ENCODE measurements at regions not wholly inside any gene's neighbourhood (a gene's known extent, or its start where the extent isn't known, plus 50 kb on each side); places are given as distances from the start of the nearest gene placed in this dataset.

DNA sequence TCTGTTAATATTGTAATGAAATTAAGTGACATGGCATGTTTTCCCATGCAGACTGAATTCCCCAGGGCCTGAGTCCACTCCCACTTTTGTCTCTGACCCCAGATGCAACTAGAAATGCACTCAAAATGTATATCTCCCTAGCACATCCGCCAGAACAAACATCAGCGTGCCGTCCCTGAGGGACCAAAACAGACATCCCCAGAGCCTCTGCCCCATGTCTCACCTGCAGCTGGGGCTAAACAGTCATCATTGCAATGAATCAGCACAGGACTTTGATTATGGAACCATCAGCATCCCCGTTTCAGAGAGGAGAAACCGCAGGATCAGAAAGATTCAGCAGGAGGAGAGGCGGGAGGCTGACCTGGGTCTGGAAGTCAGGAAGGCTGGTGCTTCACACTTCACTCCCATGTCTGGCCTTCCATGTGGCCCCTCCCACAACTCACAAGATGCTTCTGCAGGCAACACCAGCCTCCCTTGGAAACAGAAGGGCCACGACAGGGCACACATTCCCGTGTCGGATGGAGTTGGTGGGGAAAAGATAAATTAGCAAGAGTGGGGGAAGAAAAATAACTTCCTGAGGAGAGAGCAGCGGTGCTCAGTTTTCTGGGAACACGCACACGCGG lies 130.6 kb upstream of the VSTM2B start:
- no peak for DNase-seq (ENCODE audit: low read depth in 2 of 3, low spot score in 2 of 3)

DNA sequence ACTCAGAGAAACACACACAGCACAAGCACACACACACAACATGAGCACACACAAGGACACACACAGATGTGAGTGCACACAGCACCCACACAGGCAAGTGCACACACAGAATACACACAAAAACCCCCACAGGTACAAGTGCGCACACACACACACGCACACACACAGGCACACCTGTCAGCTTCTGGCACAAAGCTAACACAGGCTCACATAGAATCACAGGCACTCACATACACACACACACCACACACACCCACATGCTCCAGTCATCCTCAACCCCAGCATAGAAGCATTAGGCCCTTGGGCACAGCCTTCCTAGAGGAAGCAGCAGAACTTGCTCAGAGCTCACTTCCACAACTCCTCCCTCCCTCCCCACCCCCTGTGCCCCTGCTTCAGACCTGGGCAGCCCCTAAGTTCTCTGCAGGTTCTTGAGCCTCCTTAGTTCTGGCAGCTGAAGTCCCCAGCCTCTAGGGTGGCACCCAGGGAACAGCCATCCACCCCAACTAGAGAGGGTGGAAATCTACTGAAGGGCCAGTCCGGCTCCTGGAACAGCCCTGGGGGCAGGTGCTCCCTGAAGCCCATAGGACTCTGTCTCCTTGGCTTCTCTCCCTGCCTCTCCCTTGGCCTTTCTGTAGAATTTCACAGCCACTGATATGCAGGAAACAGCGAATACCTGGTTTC lies 129.9 kb upstream of the VSTM2B start:
- no peak for DNase-seq (ENCODE audit: low read depth in 2 of 3, low spot score in 2 of 3)

GRCh38 chr19:29396925-29397324 lies 128.9 kb upstream of the VSTM2B start:
- DNase-seq (ENCODE audit: low read depth in 2 of 3, low spot score in 2 of 3): no peak

DNA sequence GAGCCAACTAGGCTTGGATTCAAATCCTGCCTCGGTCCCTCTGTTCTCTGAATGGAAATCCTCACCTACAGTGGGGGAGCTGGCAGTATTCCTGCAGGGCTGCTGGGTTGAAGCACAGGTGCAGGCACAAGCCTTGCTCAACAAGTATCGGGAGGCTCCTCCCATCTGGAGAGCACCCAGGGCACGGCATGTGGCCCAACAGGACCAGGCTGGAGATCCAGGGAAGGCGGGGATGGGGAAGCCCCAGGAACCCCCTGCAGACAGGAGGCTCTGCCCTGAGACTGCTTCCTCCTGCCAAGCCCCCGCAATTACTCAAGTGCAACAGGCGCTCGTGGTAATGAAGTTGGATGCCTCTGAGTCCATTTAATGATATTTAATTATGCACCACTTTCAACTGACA lies 128.0 kb upstream of the VSTM2B start:
- no peak for DNase-seq (ENCODE audit: low read depth in 2 of 3, low spot score in 2 of 3)

- DNase-seq (ENCODE audit: low read depth in 2 of 3, low spot score in 2 of 3): no peak
Measured at GRCh38 chr19:29399804-29400203, 126.0 kb upstream of the VSTM2B start.

- DNase-seq (ENCODE audit: low read depth in 2 of 3, low spot score in 2 of 3): no peak
Measured at GRCh38 chr19:29400917-29401711, 124.7 kb upstream of the VSTM2B start.

DNA sequence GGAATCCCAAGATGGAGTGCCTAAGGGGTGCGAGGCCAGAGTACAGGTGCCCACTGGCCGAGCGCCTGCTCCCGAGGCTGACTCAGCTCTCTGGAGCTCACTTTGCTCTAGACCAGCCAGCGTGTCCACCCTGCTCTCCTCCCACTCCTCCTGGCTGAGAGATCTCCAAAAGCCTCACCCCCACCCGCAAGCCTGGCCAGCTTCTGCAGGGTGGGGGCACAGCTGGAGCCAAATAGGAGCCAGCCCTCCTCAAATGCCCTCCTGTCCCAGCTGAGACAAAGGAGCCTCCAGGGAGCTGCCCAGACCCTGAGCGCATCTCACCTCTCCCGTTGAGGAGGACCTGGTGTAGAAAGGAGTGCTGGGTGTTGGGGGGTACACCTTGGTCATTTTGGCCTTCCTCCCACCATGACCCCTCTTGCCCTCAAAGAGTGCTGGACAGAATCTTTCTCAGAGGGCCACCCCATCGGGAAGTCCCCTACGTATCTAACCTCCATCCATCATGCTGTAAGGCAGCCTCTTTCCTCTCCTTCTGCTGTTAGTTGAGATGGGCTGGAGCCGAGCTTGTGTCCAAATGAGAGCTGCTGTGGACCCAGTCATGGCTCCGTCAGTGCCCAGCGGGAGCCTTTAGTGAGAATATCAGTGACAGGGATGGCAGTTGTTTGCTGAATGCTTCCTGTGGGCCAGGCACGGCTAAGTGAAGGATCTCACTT lies 123.9 kb upstream of the VSTM2B start:
- no peak for DNase-seq (ENCODE audit: low read depth in 2 of 3, low spot score in 2 of 3)

- DNase-seq (ENCODE audit: low read depth in 2 of 3, low spot score in 2 of 3): no peak
Measured at GRCh38 chr19:29402563-29402962, 123.2 kb upstream of the VSTM2B start.

GRCh38 chr19:29404015-29404414 lies 121.8 kb upstream of the VSTM2B start:
- no peak for DNase-seq (ENCODE audit: low read depth in 2 of 3, low spot score in 2 of 3)

- no peak for DNase-seq (ENCODE audit: low read depth in 2 of 3, low spot score in 2 of 3)
Measured at GRCh38 chr19:29404951-29405727, 120.7 kb upstream of the VSTM2B start.

DNA sequence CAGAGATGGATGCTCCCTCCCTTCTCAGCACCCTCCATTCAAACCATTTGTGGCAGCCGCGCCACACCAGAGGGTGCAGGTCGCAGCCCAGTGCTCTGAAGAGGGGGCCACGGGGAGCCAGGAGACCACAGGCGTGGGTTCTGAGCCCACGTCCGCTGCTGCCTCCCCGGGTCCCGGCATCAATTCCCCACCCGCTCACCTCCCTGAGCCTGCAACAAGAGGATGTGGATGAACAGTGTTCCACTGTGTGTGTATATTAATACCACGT lies 120.1 kb upstream of the VSTM2B start:
- no peak for DNase-seq (ENCODE audit: low read depth in 2 of 3, low spot score in 2 of 3)

DNA sequence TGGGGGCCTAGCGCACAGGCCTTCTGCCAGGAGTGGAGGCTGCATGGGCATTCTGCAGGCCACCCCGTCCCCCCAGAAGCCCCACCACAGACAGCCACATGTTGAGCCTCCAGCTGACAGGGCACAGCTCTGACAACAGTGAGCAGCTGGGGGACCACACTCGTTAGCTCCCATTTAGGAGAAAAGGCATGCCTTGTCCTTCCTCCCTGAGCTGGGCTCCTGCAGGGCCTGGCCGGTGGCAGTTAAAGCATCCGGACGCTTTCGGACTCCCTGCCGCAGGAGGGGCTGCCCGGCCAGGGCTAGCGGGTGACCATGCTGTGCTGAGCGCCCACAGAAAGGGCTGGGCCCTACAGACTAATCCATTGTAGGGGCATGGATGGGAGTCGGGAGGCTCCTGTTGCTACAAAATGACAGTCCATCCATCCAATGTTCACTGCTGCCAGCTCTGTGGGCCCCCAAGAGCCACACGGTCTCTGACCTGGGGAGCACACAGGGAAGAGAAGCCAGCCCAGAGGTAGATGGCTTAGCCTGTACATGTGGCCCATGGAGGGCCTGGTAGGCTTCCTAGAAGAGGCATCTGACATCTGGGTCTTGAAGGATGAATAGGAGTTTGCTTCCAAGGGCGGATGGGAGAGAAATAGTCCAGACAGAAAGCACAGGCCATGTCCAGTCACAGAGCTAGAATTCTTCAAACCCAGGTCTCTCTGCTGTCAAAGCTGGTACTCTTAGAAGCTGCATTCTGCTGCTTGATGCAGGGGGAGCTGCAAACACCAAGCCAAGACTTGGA lies 116.5 kb upstream of the VSTM2B start:
- no peak for DNase-seq (ENCODE audit: low read depth in 2 of 3, low spot score in 2 of 3)

- DNase-seq (ENCODE audit: low read depth in 2 of 3, low spot score in 2 of 3): no peak
Measured at GRCh38 chr19:29410601-29411000, 115.2 kb upstream of the VSTM2B start.

DNA sequence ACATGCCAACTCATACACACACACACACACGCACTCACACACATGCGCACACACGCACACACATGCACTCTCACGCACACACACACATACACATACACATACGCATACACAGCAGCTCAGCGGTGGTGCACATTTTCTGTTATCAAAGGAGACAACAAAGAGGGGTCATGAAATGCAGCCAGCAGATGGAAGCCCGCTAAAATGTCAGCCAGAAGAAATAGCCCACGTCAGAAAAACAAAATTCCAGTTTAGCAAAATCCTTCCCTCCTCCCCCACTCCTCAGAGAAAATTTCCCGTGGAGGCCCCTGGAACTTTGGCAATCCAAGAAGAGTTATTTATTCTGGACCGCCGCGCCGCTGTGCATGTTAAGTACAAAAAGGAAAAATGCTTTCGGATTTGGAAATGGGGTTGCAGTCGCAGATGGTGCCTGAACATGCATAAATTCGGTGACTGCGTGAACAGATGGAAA lies 114.6 kb upstream of the VSTM2B start:
- no peak for DNase-seq (ENCODE audit: low read depth in 2 of 3, low spot score in 2 of 3)

GRCh38 chr19:29413435-29413834 lies 112.4 kb upstream of the VSTM2B start:
- no peak for DNase-seq (ENCODE audit: low read depth in 2 of 3, low spot score in 2 of 3)

DNA sequence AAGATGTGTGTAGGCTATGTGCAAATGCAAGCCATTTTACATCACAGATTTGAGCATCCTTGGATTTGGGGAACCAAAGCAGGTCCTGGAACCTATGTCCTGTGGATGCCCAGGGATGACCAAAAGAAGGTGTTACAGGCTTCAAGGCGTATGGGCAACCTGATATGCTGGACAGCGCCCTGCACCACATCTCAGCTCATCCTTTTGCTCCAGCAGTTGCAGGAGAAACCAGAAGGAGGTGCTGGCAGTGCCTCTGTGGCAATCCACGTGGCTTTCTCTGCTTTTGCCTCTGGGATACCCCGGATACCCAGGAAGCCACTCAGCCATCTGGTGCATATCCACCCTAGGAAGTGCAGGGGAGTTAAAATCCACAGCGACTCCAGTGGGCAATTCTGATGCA lies 110.3 kb upstream of the VSTM2B start:
- no peak for DNase-seq (ENCODE audit: low read depth in 2 of 3, low spot score in 2 of 3)

DNA sequence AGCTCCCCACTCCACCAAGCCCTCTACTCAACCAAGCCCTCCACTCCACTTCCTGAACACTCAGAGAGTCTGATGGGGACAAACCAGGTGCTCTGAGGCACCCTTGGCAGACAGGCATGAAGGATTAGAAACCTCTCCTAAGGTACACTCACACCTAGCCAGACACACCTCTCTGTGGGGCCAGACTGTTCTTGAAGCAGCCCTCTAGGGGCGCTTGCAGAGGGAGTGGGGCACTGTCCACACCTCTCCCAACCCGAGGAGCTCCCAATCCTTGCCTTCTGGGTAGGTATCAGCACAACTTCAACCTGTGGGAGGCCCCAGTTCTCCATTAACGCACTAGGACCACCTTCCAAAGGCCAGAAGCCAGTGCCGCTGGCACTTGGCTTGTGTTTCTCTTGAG lies 108.7 kb upstream of the VSTM2B start:
- DNase-seq (ENCODE audit: low read depth in 2 of 3, low spot score in 2 of 3): no peak

DNA sequence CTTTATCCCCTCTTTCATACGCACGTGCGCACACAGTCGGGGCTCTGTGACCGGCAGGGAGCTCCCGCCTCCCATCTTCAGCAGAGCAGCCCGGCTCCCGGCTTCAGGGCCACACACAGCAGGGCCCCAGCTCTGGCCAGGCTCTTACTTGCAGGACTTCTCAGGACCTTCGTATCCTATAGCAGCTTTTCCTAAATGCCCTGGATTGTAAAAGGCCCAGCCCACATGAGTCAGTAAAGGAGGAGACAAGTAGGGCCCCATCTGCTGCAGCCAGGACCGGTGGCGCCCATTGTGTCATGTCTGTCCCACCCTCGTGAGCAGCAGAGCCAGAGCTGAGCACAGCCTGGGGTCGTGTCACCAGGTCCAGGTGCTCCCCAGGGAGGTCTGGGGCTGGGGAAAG lies 107.6 kb upstream of the VSTM2B start:
- no peak for DNase-seq (ENCODE audit: low read depth in 2 of 3, low spot score in 2 of 3)

- DNase-seq (ENCODE audit: low read depth in 2 of 3, low spot score in 2 of 3): no peak
Measured at GRCh38 chr19:29420065-29420464, 105.7 kb upstream of the VSTM2B start.

GRCh38 chr19:29420482-29421195 lies 105.2 kb upstream of the VSTM2B start:
- DNase-seq (ENCODE audit: low read depth in 2 of 3, low spot score in 2 of 3): no peak

Data from activated CD8-positive, alpha-beta memory T cell treated with anti-CD3 and anti-CD28 coated beads for 48 hours (primary cell).